RWPE1 (cell line): ENCODE measurements at regions not wholly inside any gene's neighbourhood (a gene's known extent, or its start where the extent isn't known, plus 50 kb on each side); places are given as distances from the start of the nearest gene placed in this dataset.

Source experiments
- CTCF ChIA-PET: fragments of 350-600 bp; sonication (Branson Sonifier 250); formaldehyde crosslinking; extraction: SDS; loops from one replicate; lab custom pipeline; 2021; lab: Yijun Ruan, JAX
- POLR2A ChIA-PET: fragments of 400-600 bp; formaldehyde crosslinking; extraction: SDS; loops from one replicate; lab custom pipeline; 2020; ENCODE audit warnings: antibody characterized with exemption; ENCODE audit not compliant: low non-redundant PET; lab: Yijun Ruan, JAX
- DNase-seq: peaks from one replicate; pipeline ENCODE4 v3.0.0; 2012; ENCODE audit warnings: low spot score
- H3K27ac ChIP-seq: fragments of 450-650 bp; 2 replicates; pipeline ENCODE4 v1.5.1; 2017
- CTCF ChIP-seq: fragments of 450-650 bp; conservative IDR thresholded peaks from 2 replicates; pipeline ENCODE4 v1.5.1; 2017; ENCODE audit warnings: low read depth, mild to moderate bottlenecking

GRCh38 chr7:45401155-45401554, 173.0 kb upstream of the ADCY1 start:
- CTCF ChIA-PET, result no interaction called here
- DNase-seq, result no peak
- H3K27ac ChIP-seq, result no peak overlapping the region
- POLR2A ChIA-PET, result no interaction called here
- TF ChIP-seq CTCF, result no peak

DNA sequence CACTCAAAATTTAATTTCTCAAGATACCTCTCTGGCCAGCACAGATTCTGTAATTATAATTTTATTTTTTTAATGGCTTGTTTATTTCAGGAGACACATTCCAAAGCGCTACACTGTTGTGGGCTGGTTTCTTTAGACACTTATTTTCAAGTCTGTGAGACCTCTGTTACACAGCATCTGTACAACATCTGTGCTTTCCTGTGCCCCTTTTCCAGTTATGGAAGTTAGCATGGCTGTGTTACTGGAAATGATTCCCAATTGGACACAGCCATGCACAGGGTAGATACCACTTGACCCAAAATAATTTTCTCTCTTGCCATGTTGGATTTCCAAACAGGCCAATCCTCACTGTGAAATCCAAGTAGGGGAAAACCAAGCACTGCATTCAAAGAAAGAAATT, 172.3 kb upstream of the ADCY1 start:
- POLR2A ChIA-PET, result no interaction called here
- no peak for TF ChIP-seq CTCF
- CTCF ChIA-PET, result interaction anchor here (0.5 kb wide), 1 partner anchor 468 kb away, joined by 3 read pairs; no protein-coding TSS in a partner anchor
- no peak for DNase-seq
- H3K27ac ChIP-seq, result no peak overlapping the region

GRCh38 chr7:45402480-45403218, 171.5 kb upstream of the ADCY1 start:
- TF ChIP-seq CTCF, result no peak
- peak; percentile 46 for DNase-seq
- ChIA-PET POLR2A (no interaction called here), CTCF (interaction anchor here (0.6 kb wide), 1 partner anchor 29 kb away, joined by 3 read pairs; no protein-coding TSS in a partner anchor)
- no peak overlapping the region for H3K27ac ChIP-seq

DNA sequence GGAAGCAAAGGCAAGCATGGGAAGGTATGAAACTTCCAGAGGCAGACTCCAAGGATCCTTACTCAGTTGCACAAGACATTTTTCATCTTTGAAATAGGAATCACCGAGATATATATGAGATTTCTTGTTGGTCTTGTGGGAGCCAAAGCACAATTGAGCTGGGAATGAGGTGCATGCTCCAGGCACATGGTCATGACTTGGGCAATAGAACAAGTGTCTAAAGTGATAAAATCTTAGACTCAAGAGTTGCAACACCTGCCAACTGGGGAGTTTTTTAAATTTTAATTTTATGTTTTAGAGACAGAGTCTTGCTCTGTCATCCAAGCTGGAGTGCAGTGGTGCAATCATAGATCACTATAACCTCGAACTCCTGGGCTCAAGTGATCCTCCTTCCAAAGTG, 169.5 kb upstream of the ADCY1 start:
- no peak overlapping the region for H3K27ac ChIP-seq
- POLR2A ChIA-PET, result no interaction called here
- CTCF ChIA-PET, result no interaction called here
- TF ChIP-seq CTCF, result no peak
- no peak for DNase-seq

- ChIA-PET CTCF (no interaction called here), POLR2A (no interaction called here)
Observed at GRCh38 chr7:45407730-45408408, 166.3 kb upstream of the ADCY1 start.

DNA sequence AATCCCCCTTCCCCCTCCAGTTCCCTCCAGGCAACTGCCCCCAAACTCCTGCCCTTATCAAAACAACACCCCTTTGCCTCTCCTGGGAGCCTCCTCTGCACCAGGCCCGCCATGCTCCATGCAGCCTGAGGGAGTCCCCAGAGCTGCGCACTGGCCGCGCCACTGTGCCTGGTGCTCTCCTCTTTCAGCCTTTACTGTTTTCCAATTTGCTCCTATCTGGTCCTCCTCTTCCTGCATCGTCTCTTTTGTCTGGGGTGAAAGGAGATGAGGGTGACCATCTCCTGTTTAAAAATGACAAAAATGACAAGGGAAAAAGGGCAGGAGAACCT, 165.8 kb upstream of the ADCY1 start:
- ChIA-PET POLR2A (no interaction called here), CTCF (no interaction called here)

More at GRCh38 chr7:45407730-45408408, 166.3 kb upstream of the ADCY1 start:
- TF ChIP-seq CTCF, result no peak
- H3K27ac ChIP-seq, result no peak overlapping the region
- no peak for DNase-seq

More for the DNA sequence above, 165.8 kb upstream of the ADCY1 start:
- H3K27ac ChIP-seq, result no peak overlapping the region
- DNase-seq, result no peak
- TF ChIP-seq CTCF, result no peak
